ENCODE measurements at regions not wholly inside any gene's neighbourhood (a gene's known extent, or its start where the extent isn't known, plus 50 kb on each side); places are given as distances from the start of the nearest gene placed in this dataset.

DNA sequence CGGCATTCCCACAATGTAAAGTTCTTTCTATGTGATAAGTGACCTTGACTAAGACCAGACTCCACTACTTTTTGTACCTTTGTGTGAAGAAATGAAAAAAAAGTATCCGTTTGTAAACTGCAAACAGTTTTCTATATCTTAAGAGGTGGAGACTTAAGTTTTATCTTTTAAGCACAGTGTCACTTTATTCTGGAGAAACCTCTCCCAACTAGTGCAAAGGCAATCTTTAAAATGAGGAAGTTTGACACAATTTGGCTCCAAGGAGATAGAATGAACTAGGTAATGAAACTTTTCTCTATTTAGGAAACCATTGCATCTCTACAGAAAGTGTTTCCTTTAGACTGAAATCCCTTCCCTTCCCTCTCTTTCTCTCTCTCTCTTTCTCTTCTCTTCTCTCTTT lies 122.9 kb downstream of the SAMD9 start:
- Histone ChIP-seq H3K27ac (ENCODE audit: low read depth in 2 of 2, low read length in 1 of 2) (no peak overlapping the region), H3K9ac (no peak overlapping the region), H3K4me2 (no peak overlapping the region), H3K27me3 (ENCODE audit: insufficient read depth) (no peaks in the 10 kb centered on the region; the same call in 1 of the 2 replicates), H3K79me2 (ENCODE audit: insufficient read depth) (no peaks in the 10 kb centered on the region), H3K9me3 (no peaks in the 10 kb centered on the region), H3F3A (replicated peaks; ENCODE audit: insufficient read depth) (no peaks in the 10 kb centered on the region), H3K9me2 (no peaks in the 10 kb centered on the region), H3K4me3 (ENCODE audit: low read depth in 2 of 2, low read length in 1 of 2) (no peak overlapping the region), H3K36me3 (replicated peaks in 1 of 2; ENCODE audit: control insufficient read depth in 1 of 2, insufficient read depth in 2 of 2, low read length in 1 of 2) (no peaks in the 10 kb centered on the region), H4K20me1 (ENCODE audit: insufficient read depth) (no peaks in the 10 kb centered on the region), H2AFZ (ENCODE audit: low read depth) (no peak overlapping the region), H3K4me1 (ENCODE audit: control insufficient read depth in 1 of 2, insufficient read depth in 2 of 2, low read depth in 1 of 2, low read length in 1 of 2) (peaks cover 0 to 17% of the 10 kb centered on the region in 2 experiments; a peak in 2 of 4 replicates)
- TF ChIP-seq RFX5 (IDR thresholded peaks at IDR 0.05; ENCODE audit: low read length) (no peak), USF2 (IDR thresholded peaks at IDR 0.05; ENCODE audit: borderline replicate concordance, low read depth, low read length) (no peak), MXI1 (IDR thresholded peaks at IDR 0.05; ENCODE audit: low read depth, low read length) (no peak), POLR2AphosphoS5 (IDR thresholded peaks at IDR 0.05; ENCODE audit: low read depth, low read length) (no peak), GATA2 (CRISPR knock-in tag; IDR thresholded peaks at IDR 0.05) (no peak), NRF1 (IDR thresholded peaks at IDR 0.05; ENCODE audit: low read depth, low read length) (no peak), FOXJ3 (CRISPR knock-in tag; IDR thresholded peaks at IDR 0.05) (no peak), EZH2phosphoT487 (IDR thresholded peaks at IDR 0.05; ENCODE audit: borderline replicate concordance, low read depth) (no peak), SIN3A (IDR thresholded peaks at IDR 0.05; ENCODE audit: borderline replicate concordance, low read depth, low read length) (no peak), TEAD4 (IDR thresholded peaks at IDR 0.05; ENCODE audit: borderline replicate concordance, insufficient read depth) (no peak), CHD2 (IDR thresholded peaks at IDR 0.05; ENCODE audit: low read length, partially characterized antibody) (no peak), TAF1 (IDR thresholded peaks at IDR 0.05; ENCODE audit: borderline replicate concordance, low read depth, low read length) (no peak)
- TF ChIP-seq, protein P1, sequence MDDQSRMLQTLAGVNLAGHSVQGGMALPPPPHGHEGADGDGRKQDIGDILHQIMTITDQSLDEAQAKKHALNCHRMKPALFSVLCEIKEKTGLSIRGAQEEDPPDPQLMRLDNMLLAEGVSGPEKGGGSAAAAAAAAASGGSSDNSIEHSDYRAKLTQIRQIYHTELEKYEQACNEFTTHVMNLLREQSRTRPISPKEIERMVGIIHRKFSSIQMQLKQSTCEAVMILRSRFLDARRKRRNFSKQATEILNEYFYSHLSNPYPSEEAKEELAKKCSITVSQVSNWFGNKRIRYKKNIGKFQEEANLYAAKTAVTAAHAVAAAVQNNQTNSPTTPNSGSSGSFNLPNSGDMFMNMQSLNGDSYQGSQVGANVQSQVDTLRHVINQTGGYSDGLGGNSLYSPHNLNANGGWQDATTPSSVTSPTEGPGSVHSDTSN (IDR thresholded peaks at IDR 0.05) = no peak
- CTCF ChIA-PET = interaction anchor here (1.1 kb wide), 1 partner anchor 11 kb away, joined by 3 read pairs; no protein-coding TSS in a partner anchor
- DNase-seq = no peak
- WGBS (ENCODE audit: low lambda C conversion rate) = 76% methylated on average over 2 of the region's 2 CpGs
- POLR2A ChIA-PET = no interaction called here

DNA sequence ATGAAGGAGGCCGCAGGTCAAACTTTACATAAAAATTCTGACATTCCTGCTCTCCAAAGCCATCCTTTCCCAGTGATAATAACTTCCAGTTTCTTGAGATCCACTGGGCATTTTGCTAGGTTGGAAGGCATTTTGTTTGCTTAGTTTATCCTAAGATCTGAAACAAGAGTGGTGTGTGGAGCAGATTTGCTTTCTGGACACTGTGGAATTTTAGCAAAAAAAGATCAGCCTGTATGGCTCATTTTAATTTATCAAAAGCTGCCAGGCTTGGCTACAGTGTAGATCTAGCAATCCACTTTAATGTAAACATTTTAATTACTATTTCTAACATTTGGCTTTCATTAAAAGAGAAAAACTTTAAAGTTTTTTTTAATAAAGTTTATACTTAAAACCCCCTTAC lies 124.8 kb downstream of the SAMD9 start:
- POLR2A ChIA-PET = no interaction called here
- H3K9me3 ChIP-seq = no peaks in the 10 kb centered on the region

More for the DNA sequence above, 124.8 kb downstream of the SAMD9 start:
- CTCF ChIA-PET = no interaction called here
- H2AFZ ChIP-seq (ENCODE audit: low read depth) = peak overlapping the region; percentile 26; the same call in 1 of the 2 replicates
- TF ChIP-seq RFX5 (IDR thresholded peaks at IDR 0.05; ENCODE audit: low read length) (no peak), TAF1 (IDR thresholded peaks at IDR 0.05; ENCODE audit: borderline replicate concordance, low read depth, low read length) (no peak), FOXM1 (IDR thresholded peaks at IDR 0.05; ENCODE audit: low read depth) (no peak), SIN3A (IDR thresholded peaks at IDR 0.05; ENCODE audit: borderline replicate concordance, low read depth, low read length) (no peak), USF1 (IDR thresholded peaks at IDR 0.05; ENCODE audit: borderline replicate concordance, low read depth) (no peak), MXI1 (IDR thresholded peaks at IDR 0.05; ENCODE audit: low read depth, low read length) (no peak), CTCF (IDR thresholded peaks at IDR 0.05) (no peak), RXRA (IDR thresholded peaks at IDR 0.05; ENCODE audit: borderline replicate concordance, low read depth) (no peak), GABPA (IDR thresholded peaks at IDR 0.05; ENCODE audit: low read depth) (no peak), ELF1 (IDR thresholded peaks at IDR 0.05) (no peak)
- TF ChIP-seq, protein P1 (IDR thresholded peaks at IDR 0.05) = no peak
- DNase-seq = no peak
- H3K27ac ChIP-seq (ENCODE audit: low read depth in 2 of 2, low read length in 1 of 2) = peak overlapping the region in 1 of 2 experiments; percentile 71; a peak in 2 of 4 replicates
- 85% methylated on average over 1 of the region's 1 CpG for whole genome bisulfite sequencing (ENCODE audit: low lambda C conversion rate)
- H3K4me1 ChIP-seq (ENCODE audit: control insufficient read depth in 1 of 2, insufficient read depth in 2 of 2, low read depth in 1 of 2, low read length in 1 of 2) = peaks cover 0 to 17% of the 10 kb centered on the region in 2 experiments; a peak in 2 of 4 replicates
- H3K36me3 ChIP-seq (replicated peaks in 1 of 2; ENCODE audit: control insufficient read depth in 1 of 2, insufficient read depth in 2 of 2, low read length in 1 of 2) = no peaks in the 10 kb centered on the region
- no peaks in the 10 kb centered on the region for H3K79me2 ChIP-seq (ENCODE audit: insufficient read depth)
- no peaks in the 10 kb centered on the region for H4K20me1 ChIP-seq (ENCODE audit: insufficient read depth)
- H3K9me2 ChIP-seq = no peaks in the 10 kb centered on the region
- no peak overlapping the region for H3K9ac ChIP-seq
- no peaks in the 10 kb centered on the region for H3F3A ChIP-seq (replicated peaks; ENCODE audit: insufficient read depth)
- no peak overlapping the region for H3K4me2 ChIP-seq
- no peak overlapping the region for H3K4me3 ChIP-seq (ENCODE audit: low read depth in 2 of 2, low read length in 1 of 2)
- no peaks in the 10 kb centered on the region for H3K27me3 ChIP-seq (ENCODE audit: insufficient read depth)

Data from SK-N-SH (cell line).